ENCODE measurements at regions not wholly inside any gene's neighbourhood (a gene's known extent, or its start where the extent isn't known, plus 50 kb on each side); places are given as distances from the start of the nearest gene placed in this dataset.

DNA sequence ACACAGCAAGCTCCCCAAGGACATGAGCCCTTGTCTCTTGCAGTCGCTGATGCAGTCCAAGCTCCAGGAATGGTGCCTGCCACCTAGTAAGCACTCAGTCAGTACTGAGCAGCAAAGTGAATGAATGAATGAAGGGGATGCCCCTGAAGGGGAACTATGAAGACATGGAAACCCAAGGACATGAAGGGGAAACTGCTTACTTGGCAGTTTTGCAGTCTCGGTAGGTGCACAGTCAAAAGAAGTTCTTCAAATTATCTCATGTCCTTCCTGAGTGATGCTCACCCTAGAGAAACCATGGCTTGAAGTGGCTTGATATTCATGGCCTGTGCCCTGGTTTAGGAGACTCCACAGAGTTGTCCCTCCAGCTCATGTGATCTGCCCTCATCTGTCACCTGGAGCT, 102.1 kb upstream of the DLX2 start:
- no peak for DNase-seq

DNA sequence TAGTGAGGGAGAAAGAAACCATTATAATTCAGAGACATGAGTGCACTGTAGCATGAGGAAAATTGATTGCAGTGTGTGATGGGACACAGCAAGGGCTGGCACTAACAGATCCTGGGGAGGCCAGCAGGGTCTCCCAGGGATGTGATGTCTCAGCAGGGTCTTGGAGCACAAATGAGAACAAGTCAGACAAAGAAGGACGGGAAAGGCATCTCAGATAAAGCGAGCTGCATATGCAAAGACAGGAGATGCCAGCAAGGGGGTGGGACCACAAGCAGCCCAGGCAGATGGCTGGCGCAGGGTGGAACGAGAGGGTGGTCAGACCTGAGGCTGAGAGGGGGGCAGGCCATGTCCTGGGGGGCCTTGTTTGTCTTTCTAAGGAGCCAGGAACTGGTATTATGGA, 102.6 kb upstream of the DLX2 start:
- no peak for DNase-seq

DNA sequence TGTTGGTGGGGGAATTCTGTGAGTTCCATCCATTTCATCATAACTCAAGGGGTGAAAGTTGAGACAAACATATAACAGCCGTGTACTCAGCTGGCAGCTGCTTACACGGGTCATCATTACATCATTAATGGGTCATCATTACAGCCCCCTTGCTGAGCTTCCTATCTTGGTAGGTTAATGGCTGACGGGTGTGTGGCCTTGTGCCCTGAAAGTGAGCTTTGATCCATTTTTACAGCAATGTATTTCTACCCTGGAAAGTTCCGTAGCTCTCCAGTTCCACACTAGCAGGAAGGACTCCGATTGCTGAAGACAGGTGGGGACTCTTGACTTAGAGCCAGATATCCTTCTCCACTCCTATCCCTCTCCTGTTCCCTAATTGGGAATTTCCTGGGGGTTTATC, 105.2 kb upstream of the DLX2 start:
- no peak for DNase-seq

DNA sequence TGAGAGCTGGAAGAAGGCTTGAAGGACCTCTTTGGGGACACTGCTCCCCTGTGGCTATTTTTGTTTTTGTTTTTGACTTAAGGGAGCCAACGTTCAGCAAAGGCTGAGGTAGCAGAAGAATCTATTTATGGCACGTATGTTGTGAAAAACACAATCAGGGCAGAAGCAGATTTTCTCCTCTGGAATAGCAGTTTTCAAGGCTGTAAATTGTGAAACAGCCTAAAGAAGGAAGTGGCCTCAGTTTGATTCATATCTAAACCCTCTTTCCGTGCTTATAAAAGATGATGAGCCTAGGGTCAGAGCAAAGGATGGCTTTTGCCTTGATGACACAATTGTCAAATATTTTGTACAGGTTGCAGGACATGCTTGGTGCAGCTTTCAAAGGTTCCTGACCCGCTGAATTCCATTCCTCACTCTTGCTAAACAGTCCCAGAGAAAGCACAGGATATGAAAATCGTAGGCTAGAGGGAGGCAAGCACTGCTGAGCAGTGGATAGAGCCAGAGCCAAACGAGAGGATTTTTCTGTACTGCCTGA, 106.2 kb upstream of the DLX2 start:
- DNase-seq: no peak

GRCh38 chr2:172210599-172210998, 107.9 kb upstream of the DLX2 start:
- DNase-seq: no peak

DNA sequence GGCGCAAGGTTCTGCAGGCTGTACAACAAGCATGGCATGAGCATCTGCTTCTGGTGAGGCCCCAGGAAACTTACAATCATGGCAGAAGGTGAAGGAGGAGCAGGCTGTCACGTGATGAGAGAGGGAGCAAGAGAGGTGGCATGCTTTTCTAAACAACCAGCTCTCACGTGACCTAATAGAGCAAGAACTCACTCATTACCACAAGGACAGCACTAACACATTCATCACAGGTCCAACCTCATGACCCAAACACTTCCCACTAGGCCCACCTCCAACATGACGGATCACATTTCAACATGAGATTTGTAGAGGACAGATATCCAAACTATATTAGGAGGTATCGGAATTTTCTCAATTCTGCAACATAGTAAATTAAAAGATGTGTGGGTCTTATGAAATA, 108.8 kb upstream of the DLX2 start:
- no peak for DNase-seq

GRCh38 chr2:172213116-172213860, 110.6 kb upstream of the DLX2 start:
- no peak for DNase-seq

DNA sequence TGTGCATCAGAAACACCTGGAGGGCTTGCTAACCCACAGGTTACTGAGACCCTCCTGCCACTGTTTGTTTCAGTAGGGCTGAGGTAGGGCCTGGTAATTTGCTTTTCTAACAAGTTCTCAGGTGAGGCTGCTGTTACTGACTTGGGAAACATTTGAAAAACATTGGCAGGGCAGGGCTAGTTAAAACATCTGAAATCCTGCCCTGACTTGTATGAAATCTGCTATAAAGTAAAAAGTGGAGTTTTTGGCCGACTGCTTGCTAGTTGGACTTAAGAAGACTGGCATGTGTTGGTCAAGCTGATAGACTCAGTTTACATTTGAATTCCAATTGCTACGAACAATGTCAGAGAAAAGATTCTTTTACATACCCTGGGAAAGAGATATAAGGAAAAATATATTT, 111.6 kb upstream of the DLX2 start:
- DNase-seq: no peak

DNA sequence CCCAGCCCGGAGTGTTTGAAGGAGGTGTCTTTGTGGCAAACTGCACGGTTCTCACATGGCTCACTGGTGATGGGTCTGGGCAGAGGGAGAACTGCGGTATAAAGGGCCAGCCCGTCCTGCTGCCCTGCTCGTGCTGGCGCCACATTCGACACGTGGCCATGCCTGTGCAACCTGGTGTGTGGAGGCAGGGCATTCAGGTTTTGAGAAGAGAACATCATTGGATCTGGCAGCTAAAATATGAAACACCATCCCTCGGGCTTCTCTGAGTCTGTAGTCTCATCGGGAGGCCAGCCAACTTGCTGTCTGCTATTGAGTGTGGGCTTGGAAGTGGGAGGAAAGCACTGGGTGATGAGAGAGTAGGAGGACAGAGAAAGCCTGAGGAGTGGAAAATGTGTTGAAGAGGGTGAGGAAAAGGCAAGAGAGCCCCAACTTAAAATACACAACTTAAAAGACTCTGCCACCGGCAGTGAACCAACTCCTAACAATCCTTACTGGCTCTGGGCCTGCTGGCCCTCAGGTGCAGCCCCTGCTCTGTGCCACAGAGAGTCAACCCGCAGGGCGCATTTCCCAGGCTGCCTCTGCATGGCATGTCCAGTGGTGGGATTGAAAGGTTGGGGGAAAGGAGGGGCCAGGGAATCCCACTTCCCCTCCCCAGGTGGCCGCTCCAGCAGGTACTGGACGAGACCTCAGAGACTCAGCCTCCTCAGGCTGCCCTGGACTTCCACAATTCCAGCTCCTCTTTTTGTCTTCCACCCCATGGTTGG, 112.7 kb upstream of the DLX2 start:
- no peak for DNase-seq

GRCh38 chr2:172215936-172216335, 113.2 kb upstream of the DLX2 start:
- no peak for DNase-seq

- DNase-seq: no peak
Measured at GRCh38 chr2:172216477-172216876, 113.8 kb upstream of the DLX2 start.

DNA sequence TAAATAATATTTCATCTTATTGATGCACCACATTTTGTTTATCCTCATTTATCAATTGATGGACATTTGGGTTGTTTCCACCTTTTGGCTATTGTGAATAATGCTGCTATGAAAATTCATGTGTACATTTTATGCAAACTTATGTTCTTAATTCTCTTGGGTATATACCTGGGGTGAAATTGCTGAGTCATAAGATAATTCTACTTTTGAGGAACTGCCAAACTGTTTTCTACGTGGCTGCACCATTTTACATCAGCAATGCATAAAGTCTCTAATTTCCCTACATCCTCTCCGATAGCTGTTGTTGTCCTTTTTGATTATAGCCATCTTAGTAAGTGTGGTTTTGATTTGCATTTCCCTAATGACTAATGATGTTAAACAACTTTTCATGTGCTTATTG, 116.5 kb upstream of the DLX2 start:
- no peak for DNase-seq

- DNase-seq: no peak
Measured at GRCh38 chr2:172220121-172220520, 117.4 kb upstream of the DLX2 start.

DNA sequence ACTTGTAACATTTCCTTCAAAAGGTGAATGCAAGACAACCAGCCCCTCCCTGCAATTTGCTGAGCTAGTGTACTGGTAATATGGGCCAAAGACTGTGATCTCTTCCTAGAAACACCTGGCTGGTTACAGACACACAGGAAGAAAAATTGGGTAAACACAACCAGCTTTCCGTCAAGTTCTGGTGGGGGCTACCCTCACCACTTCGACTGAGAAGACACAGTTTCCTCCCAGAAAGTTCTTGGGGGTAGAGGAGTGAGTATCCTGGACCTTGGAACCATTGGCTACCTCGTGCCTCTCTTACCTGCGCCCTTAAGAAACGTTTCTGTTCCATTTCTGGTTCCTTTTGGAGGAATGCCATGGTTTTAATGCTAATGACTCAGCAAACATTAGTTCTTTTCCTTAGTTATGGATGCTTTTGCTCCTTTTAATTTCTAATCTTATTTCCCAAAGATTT, 120.9 kb upstream of the DLX2 start:
- no peak for DNase-seq

DNA sequence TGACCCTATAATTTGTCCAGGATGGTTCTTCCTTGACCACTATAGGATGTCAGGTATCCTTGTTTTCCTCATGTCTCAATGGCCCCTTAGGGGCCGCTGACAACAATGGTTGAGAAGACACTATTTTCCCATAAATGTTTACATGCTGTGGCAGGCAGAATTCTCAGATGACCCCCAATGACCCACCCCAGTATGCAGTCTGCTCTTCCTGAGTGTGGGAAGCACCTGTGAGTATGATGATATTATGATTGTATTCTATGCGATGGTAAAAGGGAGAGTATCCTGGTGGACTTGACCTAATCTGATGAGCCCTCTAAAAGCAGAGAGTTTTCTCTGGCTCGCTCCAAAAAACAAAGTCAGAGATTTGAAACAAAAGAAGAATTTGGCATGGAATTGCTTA, 123.1 kb upstream of the DLX2 start:
- DNase-seq: no peak

GRCh38 chr2:172226244-172227061, 123.8 kb upstream of the DLX2 start:
- DNase-seq: peak; percentile 36

DNA sequence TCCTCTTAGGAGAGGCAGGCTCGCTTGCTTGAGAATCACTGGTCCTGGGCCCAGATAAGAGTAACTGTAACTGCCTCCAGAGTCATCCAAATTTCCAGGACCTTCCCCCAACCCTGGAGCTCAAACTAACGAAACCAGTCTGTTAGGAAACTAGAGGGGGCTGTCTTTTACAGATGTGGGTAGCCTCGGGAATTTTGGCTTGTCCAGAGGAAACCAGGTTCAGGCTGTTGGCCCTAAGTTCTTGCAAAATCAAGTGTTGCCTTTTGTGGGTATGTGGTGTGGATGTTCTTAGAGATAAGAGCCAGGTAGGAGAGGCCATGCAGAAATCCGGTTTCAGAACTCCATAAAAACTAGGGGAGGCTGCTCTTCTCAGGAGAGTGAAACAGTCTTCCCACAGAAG, 125.0 kb upstream of the DLX2 start:
- no peak for DNase-seq

- no peak for DNase-seq
Measured at GRCh38 chr2:172228177-172228808, 125.6 kb upstream of the DLX2 start.

GRCh38 chr2:172229125-172229524, 126.4 kb upstream of the DLX2 start:
- no peak for DNase-seq

DNA sequence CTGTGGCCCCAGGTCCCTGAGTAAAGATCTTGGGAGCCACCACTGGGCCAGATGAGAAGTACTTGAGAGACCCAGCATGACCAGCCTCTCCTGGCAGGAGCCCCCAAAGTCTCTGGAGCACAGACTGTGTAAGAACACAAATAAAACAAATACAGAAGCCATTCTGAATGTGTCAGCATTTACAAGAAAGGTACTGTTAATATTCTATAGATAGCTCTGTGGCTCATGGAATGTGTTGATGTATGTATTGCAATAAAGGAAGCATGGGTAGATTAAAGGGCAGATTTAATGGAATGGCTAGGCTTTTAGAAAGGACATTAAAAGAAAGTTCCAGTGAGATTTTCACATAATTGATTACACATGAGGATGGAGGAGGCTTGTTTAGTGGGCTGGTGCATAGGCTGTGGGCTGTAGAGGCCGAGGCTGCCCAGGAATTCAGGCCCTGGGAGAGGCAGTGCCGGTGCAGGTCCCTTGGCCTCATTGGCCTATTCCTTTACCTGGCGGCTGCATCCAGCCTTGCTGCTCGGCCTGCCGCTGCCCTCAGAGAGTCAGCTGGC, 127.7 kb upstream of the DLX2 start:
- no peak for DNase-seq

GRCh38 chr2:172230889-172231401, 128.2 kb upstream of the DLX2 start:
- DNase-seq: no peak

DNA sequence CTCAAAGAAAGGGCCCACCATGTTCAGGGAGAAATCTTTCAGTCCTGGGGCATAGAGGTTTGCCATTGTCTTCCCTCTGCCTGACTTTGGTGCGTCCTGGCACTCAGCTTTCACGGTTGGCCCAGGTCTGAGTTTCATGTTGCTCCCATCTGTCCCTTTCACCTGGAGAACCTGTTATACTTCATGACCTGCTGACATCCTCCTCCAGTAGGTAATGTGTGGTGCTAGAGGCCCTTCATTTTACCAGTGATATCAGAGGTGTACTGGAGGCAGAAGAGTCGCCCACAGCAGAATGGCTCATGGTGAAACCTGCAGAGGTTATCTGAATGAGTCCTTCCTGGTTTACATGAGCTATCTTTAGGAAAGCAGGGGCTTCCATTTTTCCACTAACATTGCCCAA, 128.8 kb upstream of the DLX2 start:
- DNase-seq: no peak
